Fibroblast of skin of abdomen (primary cell): ENCODE measurements at regions not wholly inside any gene's neighbourhood (a gene's known extent, or its start where the extent isn't known, plus 50 kb on each side); places are given as distances from the start of the nearest gene placed in this dataset.

Experiments
- DNase-seq: peaks from one replicate; pipeline ENCODE4 v3.0.0-alpha.2; 2013

DNA sequence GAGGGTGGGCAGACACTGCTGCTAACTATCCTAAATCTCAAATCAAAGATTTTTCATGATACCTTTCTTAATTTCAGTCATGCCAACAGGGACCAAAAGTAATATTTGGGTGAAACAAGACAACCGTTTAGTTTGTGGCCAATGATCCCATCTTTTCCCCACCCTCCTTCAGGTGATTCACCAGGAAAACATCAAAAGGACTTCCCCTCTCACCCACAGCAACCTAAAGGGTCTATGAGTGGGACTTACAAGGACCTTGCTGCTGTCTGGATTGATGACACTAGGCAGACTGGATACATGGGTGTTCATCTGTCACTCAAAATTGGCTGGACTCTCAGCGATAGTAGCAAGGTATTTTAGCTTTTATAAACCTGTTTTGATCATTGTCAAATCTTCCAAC, 62.0 kb upstream of the ZC3H12C start:
- DNase-seq = no peak

DNA sequence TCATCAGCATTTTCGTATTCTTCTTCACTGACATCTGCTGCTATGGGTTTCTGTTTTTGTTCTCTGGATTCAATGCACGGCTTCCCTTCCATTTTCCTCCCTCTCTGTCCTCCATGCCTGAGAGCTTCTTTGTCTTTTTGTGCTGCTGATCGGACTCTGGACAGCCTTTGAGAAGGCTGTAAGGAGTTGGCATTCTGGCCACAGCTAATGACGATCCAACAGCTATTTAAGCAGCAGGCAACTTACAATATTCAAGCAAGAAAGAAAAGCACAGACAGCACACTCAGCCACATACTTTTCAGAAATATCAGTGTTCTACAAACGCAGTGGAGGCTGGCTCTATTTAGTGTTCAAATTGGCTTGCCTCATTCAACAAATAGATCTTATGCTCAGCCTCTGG, 60.9 kb upstream of the ZC3H12C start:
- DNase-seq = no peak

DNA sequence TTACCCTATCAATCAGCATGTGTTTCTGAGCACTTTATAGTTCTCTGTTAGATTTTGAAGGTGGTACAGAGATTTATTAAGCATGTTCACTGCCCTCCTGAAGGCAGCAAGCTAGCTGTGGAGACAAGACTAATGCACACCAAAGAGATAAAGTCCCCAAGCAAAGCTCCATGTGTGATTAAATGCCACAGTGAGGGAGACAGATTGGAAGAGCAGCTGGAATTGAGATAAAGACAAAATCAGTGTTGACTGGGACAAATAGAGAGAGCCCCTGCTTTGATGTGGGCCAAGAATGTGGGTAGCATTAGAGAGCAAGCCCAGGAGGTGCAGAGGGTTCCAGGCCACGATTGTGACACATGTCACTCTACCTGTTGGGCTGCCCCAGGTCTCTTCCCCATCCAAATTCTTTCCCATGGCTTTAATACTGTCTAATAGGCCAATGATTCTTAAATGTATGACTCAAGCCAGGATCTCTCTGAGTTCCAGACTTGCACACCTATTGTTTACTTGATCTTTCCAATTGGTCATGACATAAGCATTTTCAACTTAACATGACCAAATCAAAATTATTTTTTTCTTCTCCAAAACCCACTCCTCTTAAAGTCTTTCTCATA, 60.1 kb upstream of the ZC3H12C start:
- DNase-seq = no peak

DNA sequence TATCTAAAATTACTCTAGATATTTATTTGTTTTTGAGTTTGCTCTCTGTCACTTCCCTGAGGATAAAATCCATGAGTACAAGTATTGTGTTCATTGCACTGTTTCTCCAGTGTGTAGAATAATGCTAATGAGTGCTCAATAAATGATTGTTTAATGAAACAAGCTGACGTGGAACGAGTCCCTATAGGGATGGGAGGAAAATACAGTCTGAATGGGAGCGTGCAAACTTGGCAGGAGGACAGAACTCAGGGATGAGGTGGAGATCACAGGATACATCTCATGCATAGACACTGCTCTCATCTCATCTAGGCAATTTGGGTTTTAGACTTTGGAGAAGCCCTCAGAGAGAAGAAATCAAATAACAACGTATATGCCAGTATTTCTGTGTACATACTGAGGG, 58.4 kb upstream of the ZC3H12C start:
- no peak for DNase-seq

DNA sequence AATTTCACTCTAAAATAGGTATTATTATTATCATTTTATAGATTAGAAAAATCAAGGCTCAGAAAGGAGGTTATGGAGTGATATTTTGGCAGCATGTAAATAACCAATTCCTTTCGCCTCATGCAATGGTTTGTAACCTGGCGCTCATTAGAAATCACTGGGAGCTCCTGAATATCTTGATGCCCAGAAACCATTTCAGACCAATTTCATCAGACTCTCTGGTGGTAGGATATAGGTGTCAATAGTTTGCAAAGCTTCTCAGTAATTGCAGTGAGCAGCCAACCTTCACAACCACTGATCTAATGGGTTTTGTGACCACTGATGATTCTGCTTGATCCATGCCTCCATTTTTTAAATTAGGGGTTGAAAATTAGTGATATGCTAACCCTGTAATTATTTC, 57.8 kb upstream of the ZC3H12C start:
- DNase-seq = no peak

- DNase-seq = no peak
Observed at GRCh38 chr11:110038201-110038600, 55.0 kb upstream of the ZC3H12C start.
